GM13976 (cell line): ENCODE measurements at regions not wholly inside any gene's neighbourhood (a gene's known extent, or its start where the extent isn't known, plus 50 kb on each side); places are given as distances from the start of the nearest gene placed in this dataset.

Source experiments
- DNase-seq: peaks from one replicate; pipeline ENCODE4 v3.0.0; 2012; ENCODE audit warnings: low spot score
- CTCF ChIP-seq: IDR thresholded peaks from 2 replicates; pipeline ENCODE4 v1.5.1; 2012; ENCODE audit warnings: borderline replicate concordance, mild to moderate bottlenecking; ENCODE audit not compliant: insufficient read depth; ENCODE audit errors: extremely low read depth, missing control alignments, control extremely low read depth
- in situ Hi-C: fragments of 300-500 bp; cut with MboI; formaldehyde crosslinking; loops from one replicate; pipeline ENCODE4 v1.12.0; 2022; ENCODE audit warnings: low sequenced_read_pairs, mixed read lengths, inconsistent platforms; ENCODE audit not compliant: unreplicated experiment

GRCh38 chr11:95702526-95702925 lies 87.1 kb downstream of the FAM76B start:
- TF ChIP-seq CTCF, result no peak
- in situ Hi-C loops, result loop anchor here (10.0 kb wide), 3 partner anchors 62 to 548 kb away; no protein-coding TSS in a partner anchor
- DNase-seq, result no peak

- TF ChIP-seq CTCF, result no peak
- in situ Hi-C loops, result loop anchor here (10.0 kb wide), 3 partner anchors 64 to 546 kb away; no protein-coding TSS in a partner anchor
Measured at GRCh38 chr11:95700471-95700817, 89.1 kb downstream of the FAM76B start.

GRCh38 chr11:95699631-95700470 lies 89.7 kb downstream of the FAM76B start:
- DNase-seq, result no peak
- no peak for TF ChIP-seq CTCF
- in situ Hi-C loops, result loop anchor here (10.0 kb wide), 3 partner anchors 65 to 545 kb away; no protein-coding TSS in a partner anchor

More at GRCh38 chr11:95700471-95700817, 89.1 kb downstream of the FAM76B start:
- DNase-seq, result no peak

GRCh38 chr11:95698676-95699557 lies 90.7 kb downstream of the FAM76B start:
- TF ChIP-seq CTCF, result no peak
- in situ Hi-C loops, result no loop called here
- no peak for DNase-seq

- TF ChIP-seq CTCF, result no peak
- DNase-seq, result no peak
- in situ Hi-C loops, result no loop called here
Measured at GRCh38 chr11:95697614-95698408, 91.8 kb downstream of the FAM76B start.

- DNase-seq, result no peak
- no peak for TF ChIP-seq CTCF
- in situ Hi-C loops, result no loop called here
Measured at GRCh38 chr11:95695181-95695580, 94.4 kb downstream of the FAM76B start.
